C4-2B (cell line): ENCODE measurements at regions not wholly inside any gene's neighbourhood (a gene's known extent, or its start where the extent isn't known, plus 50 kb on each side); places are given as distances from the start of the nearest gene placed in this dataset.

ENCODE experiments used
- ZFX ChIP-seq: fragments of 450-650 bp; IDR thresholded peaks from 2 replicates; pipeline ENCODE4 v1.6.1; 2017
- TF ChIP-seq, protein P1 (sequence below): fragments of 450-650 bp; conservative IDR thresholded peaks from 2 replicates; pipeline ENCODE4 v1.5.1; 2017; ENCODE audit warnings: mild to moderate bottlenecking

GRCh38 chr3:87468235-87468634 lies 191.9 kb upstream of the POU1F1 start:
- TF ChIP-seq, protein P1, sequence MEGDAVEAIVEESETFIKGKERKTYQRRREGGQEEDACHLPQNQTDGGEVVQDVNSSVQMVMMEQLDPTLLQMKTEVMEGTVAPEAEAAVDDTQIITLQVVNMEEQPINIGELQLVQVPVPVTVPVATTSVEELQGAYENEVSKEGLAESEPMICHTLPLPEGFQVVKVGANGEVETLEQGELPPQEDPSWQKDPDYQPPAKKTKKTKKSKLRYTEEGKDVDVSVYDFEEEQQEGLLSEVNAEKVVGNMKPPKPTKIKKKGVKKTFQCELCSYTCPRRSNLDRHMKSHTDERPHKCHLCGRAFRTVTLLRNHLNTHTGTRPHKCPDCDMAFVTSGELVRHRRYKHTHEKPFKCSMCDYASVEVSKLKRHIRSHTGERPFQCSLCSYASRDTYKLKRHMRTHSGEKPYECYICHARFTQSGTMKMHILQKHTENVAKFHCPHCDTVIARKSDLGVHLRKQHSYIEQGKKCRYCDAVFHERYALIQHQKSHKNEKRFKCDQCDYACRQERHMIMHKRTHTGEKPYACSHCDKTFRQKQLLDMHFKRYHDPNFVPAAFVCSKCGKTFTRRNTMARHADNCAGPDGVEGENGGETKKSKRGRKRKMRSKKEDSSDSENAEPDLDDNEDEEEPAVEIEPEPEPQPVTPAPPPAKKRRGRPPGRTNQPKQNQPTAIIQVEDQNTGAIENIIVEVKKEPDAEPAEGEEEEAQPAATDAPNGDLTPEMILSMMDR, result no peak
- TF ChIP-seq ZFX, result no peak
